ENCODE measurements at regions not wholly inside any gene's neighbourhood (a gene's known extent, or its start where the extent isn't known, plus 50 kb on each side); places are given as distances from the start of the nearest gene placed in this dataset.
"Not testable (repeated sequence)": the region's sequence is repeated elsewhere in the genome, so short reads cannot be mapped to it uniquely, and the experiment has no call there.

DNA sequence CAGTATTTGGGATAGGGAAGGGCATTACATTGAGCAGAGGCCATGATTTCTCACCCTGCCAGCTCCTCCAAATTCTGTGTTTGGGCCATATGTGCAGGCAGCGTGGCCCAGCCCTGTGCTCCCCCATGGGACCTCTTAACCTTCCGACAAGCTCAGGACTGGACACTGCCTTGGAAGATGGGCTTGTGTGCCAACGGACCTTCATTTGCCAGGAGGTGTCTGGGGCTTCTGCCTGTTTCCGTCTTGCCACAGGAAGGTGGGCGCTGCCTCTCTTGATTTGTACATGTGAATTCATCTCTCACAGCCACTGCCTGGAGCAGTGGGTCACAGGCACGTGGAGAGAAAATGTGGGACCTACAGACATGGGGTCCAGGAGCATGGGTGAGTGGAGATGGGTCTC, 272.6 kb downstream of the CCSER2 start:
- intact Hi-C loops (cut with micrococcal nuclease), result no loop called here
- no peaks in the 10 kb centered on the region for H3K9me3 ChIP-seq (replicated peaks; ENCODE audit: control insufficient read depth, insufficient read depth, low read depth, low read length)
- H3K4me1 ChIP-seq (replicated peaks in 1 of 2; ENCODE audit: control insufficient read depth in 2 of 2, insufficient read depth in 2 of 2, low read length in 2 of 2), result no peaks in the 10 kb centered on the region
- BruUV-seq (replicated peaks), result no TSS peak
- no peaks in the 10 kb centered on the region for H4K20me1 ChIP-seq (replicated peaks; ENCODE audit: control insufficient read depth, insufficient read depth, low read length)
- no peak overlapping the region for H3K4me2 ChIP-seq (ENCODE audit: insufficient read depth, low read length)
- no peak overlapping the region for H3K27ac ChIP-seq (ENCODE audit: extremely low read depth, low read depth, low read length)
- TF ChIP-seq NONO (IDR thresholded peaks at IDR 0.05; ENCODE audit: low read depth in 2 of 2, low read length in 1 of 2), result no peak
- H3K27me3 ChIP-seq (ENCODE audit: control insufficient read depth in 2 of 2, insufficient read depth in 2 of 2, low read length in 2 of 2), result peaks cover 0 to 18% of the 10 kb centered on the region in 2 experiments; a peak in 2 of 5 replicates
- H3K79me2 ChIP-seq (ENCODE audit: control insufficient read depth, insufficient read depth, low read length), result no peaks in the 10 kb centered on the region
- H3K36me3 ChIP-seq (ENCODE audit: control insufficient read depth, insufficient read depth, low read length), result no peaks in the 10 kb centered on the region
- no peak overlapping the region for H3K9ac ChIP-seq (ENCODE audit: insufficient read depth in 1 of 2, low read depth in 2 of 2, low read length in 2 of 2)
- CTCF ChIA-PET (ENCODE audit: low intra/inter-chr PET ratio), result no interaction called here
- H3K4me3 ChIP-seq, result no peak overlapping the region
- no peak overlapping the region for H2AFZ ChIP-seq (ENCODE audit: low read depth, low read length)
- no peaks in the 10 kb centered on the region for H3K9me1 ChIP-seq (ENCODE audit: control insufficient read depth, insufficient read depth, low read length)
- ATAC-seq, result no peak
- FAIRE-seq, result no peak
- no peak for DNase-seq (ENCODE audit: extremely low read depth in 1 of 4, low spot score in 3 of 4)
- in situ Hi-C loops (cut with MboI), result no loop called here
- WGBS (ENCODE audit: insufficient coverage, low coverage, missing lambda C conversion rate), result 1% methylated on average over 6 of the region's 6 CpGs
- POLR2A ChIA-PET, result no interaction called here

DNA sequence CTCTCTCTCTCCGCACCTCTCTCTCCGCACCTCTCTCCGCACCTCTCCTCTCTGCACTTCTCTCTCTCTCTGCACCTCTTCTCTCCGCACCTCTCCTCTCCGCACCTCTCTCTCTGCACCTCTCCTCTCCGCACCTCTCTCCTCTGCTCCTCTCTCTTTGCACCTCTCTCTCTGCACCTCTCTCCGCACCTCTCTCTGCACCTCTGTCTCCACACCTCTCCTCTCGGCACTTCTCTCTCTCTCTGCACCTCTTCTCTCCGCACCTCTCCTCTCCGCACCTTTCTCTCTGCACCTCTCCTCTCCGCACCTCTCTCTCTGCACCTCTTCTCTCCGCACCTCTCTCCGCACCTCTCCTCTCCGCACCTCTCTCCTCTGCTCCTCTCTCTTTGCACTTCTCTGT, 274.2 kb downstream of the CCSER2 start:
- intact Hi-C loops (cut with micrococcal nuclease); CTCF ChIA-PET (ENCODE audit: low intra/inter-chr PET ratio); H3K4me2 ChIP-seq (ENCODE audit: insufficient read depth, low read length); H3K27ac ChIP-seq (ENCODE audit: extremely low read depth, low read depth, low read length); in situ Hi-C loops (cut with MboI); H3K9me1 ChIP-seq (ENCODE audit: control insufficient read depth, insufficient read depth, low read length); H2AFZ ChIP-seq (ENCODE audit: low read depth, low read length); H4K20me1 ChIP-seq (replicated peaks; ENCODE audit: control insufficient read depth, insufficient read depth, low read length); H3K4me3 ChIP-seq; DNase-seq (ENCODE audit: extremely low read depth in 1 of 4, low spot score in 3 of 4); H3K79me2 ChIP-seq (ENCODE audit: control insufficient read depth, insufficient read depth, low read length); ATAC-seq; H3K36me3 ChIP-seq (ENCODE audit: control insufficient read depth, insufficient read depth, low read length); H3K9me3 ChIP-seq (replicated peaks; ENCODE audit: control insufficient read depth, insufficient read depth, low read depth, low read length); H3K4me1 ChIP-seq (replicated peaks in 1 of 2; ENCODE audit: control insufficient read depth in 2 of 2, insufficient read depth in 2 of 2, low read length in 2 of 2); FAIRE-seq; BruUV-seq (replicated peaks); POLR2A ChIA-PET; H3K9ac ChIP-seq (ENCODE audit: insufficient read depth in 1 of 2, low read depth in 2 of 2, low read length in 2 of 2): not testable (repeated sequence)
- 7% methylated on average over 3 of the region's 14 CpGs for WGBS (ENCODE audit: insufficient coverage, low coverage, missing lambda C conversion rate)
- peaks cover 0 to 28% of the 10 kb centered on the region in 2 experiments; a peak in 2 of 5 replicates for H3K27me3 ChIP-seq (ENCODE audit: control insufficient read depth in 2 of 2, insufficient read depth in 2 of 2, low read length in 2 of 2)

All from K562 (cell line).